Stimulated activated CD4-positive, alpha-beta T cell treated with anti-CD3 and anti-CD28 coated beads, TNF-alpha, amount 100 ng/mL, for 4 hours (primary cell): ENCODE measurements at regions not wholly inside any gene's neighbourhood (a gene's known extent, or its start where the extent isn't known, plus 50 kb on each side); places are given as distances from the start of the nearest gene placed in this dataset.
"Not testable (repeated sequence)": the region's sequence is repeated elsewhere in the genome, so short reads cannot be mapped to it uniquely, and the experiment has no call there.

ENCODE experiments used
- DNase-seq, 3 experiments: peaks; one replicate each; pipeline ENCODE4 v3.0.0-alpha.2; 2020; ENCODE audit warnings: low read depth in 3 of 3

GRCh38 chr3:139199421-139200010 lies 144.3 kb upstream of the MRPS22 start:
- DNase-seq = no peak

GRCh38 chr3:139201446-139202225 lies 142.2 kb upstream of the MRPS22 start:
- no peak for DNase-seq

- no peak for DNase-seq
Measured at GRCh38 chr3:139202226-139202958, 141.4 kb upstream of the MRPS22 start.

GRCh38 chr3:139202959-139203349 lies 140.9 kb upstream of the MRPS22 start:
- no peak for DNase-seq

GRCh38 chr3:139203752-139204151 lies 140.1 kb upstream of the MRPS22 start:
- no peak for DNase-seq

GRCh38 chr3:139204728-139205127 lies 139.1 kb upstream of the MRPS22 start:
- DNase-seq = no peak

GRCh38 chr3:139213936-139214335 lies 129.9 kb upstream of the MRPS22 start:
- no peak for DNase-seq

GRCh38 chr3:139216958-139217357 lies 126.9 kb upstream of the MRPS22 start:
- DNase-seq = no peak

- no peak for DNase-seq
Measured at GRCh38 chr3:139217633-139218032, 126.2 kb upstream of the MRPS22 start.

GRCh38 chr3:139218046-139218445 lies 125.8 kb upstream of the MRPS22 start:
- DNase-seq = no peak

GRCh38 chr3:139219463-139219862 lies 124.4 kb upstream of the MRPS22 start:
- DNase-seq = no peak

- DNase-seq = no peak
Measured at GRCh38 chr3:139222100-139222657, 121.6 kb upstream of the MRPS22 start.

- no peak for DNase-seq
Measured at GRCh38 chr3:139225548-139225947, 118.3 kb upstream of the MRPS22 start.

- DNase-seq = no peak
Measured at GRCh38 chr3:139226731-139227130, 117.1 kb upstream of the MRPS22 start.

GRCh38 chr3:139227165-139227564 lies 116.7 kb upstream of the MRPS22 start:
- no peak for DNase-seq

- DNase-seq = no peak
Measured at GRCh38 chr3:139227827-139228226, 116.0 kb upstream of the MRPS22 start.

GRCh38 chr3:139230391-139230790 lies 113.4 kb upstream of the MRPS22 start:
- no peak for DNase-seq

- DNase-seq = no peak
Measured at GRCh38 chr3:139231555-139232281, 112.1 kb upstream of the MRPS22 start.

- DNase-seq = not testable (repeated sequence)
Measured at GRCh38 chr3:139232341-139232740, 111.5 kb upstream of the MRPS22 start.

GRCh38 chr3:139234491-139234890 lies 109.3 kb upstream of the MRPS22 start:
- DNase-seq = no peak

GRCh38 chr3:139235192-139235591 lies 108.6 kb upstream of the MRPS22 start:
- DNase-seq = no peak

GRCh38 chr3:139236336-139236735 lies 107.5 kb upstream of the MRPS22 start:
- DNase-seq = no peak
